ENCODE measurements at regions not wholly inside any gene's neighbourhood (a gene's known extent, or its start where the extent isn't known, plus 50 kb on each side); places are given as distances from the start of the nearest gene placed in this dataset.
A peak's percentile ranks its signal among the peaks of the same experiment; 100 is the strongest.

DNA sequence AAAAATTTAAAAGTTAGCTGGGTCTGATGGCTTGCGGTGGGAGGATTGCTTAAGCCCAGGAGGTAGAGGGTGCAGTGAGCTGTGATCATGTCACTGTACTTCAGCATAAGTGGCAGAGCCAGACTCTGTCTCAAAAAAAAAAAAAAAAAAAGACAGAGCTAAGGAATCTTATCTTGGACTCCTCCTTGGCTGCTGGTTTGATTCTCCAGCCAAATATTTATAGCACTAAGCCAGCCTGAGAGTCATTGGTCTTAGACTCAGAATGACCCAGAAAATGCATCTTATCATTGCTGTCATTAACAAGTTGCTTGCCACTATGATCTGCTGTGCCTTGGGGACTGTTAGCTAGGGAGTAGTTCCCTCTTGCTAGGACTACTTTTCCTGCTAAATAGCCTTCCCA, 164.7 kb downstream of the GNAT3 start:
- no peak for DNase-seq (ENCODE audit: low spot score)

- DNase-seq (ENCODE audit: low spot score) = peak; percentile 85
Measured at GRCh38 chr7:80346704-80347103, 165.2 kb downstream of the GNAT3 start.

DNA sequence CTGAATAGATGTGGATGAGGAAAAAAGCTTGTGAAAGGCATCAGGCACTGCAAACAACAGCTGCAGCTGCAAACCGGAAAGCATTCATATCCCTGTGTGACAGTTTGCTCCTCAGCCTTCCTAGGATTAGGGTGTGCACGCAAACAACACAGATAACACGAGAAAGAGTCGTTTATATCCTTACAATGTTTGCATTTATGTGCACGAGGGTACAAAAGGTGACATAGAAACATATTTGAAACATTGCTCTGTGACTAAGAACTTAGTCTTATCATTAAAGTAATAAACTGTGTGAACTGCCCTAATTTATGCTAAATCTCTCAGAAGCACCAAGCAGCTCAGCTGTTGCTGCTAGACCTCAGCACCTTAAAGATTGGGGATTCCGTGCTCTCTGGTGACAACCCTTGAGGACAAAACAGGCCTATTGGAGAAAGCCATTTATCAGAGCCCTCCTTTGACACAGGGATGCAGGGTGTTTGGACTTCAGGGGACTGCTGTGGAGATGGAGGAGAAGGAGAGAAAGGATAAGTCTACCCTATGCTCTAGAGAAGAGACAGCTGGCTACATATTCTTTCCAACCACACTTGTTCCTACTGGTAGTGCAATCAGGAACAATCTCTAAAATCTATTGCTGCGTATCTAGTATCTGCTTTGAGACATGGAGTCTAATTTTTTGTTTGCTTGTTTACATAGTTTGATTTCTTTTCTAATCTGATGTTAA, 176.2 kb downstream of the GNAT3 start:
- DNase-seq (ENCODE audit: low spot score) = no peak

DNA sequence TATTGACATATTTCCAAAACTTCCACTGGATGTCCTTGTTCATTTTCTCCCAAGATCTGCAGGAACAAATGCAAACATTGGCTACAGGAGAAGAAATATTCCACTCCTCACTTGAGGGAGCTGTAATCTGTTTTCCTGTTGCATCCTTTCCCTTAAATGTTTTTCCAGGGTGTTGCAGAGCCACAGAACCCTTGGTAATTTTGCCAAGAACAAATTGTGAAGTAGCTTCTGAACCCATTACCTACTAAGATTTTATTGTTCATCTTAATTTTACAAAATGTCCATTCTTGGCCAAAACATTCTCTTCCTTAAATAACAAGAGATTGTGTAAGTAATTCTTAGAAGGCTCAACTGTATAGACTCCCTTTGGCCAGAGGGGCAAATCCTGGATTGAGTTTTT, 177.0 kb downstream of the GNAT3 start:
- no peak for DNase-seq (ENCODE audit: low spot score)

GRCh38 chr7:80334196-80334595, 177.7 kb downstream of the GNAT3 start:
- DNase-seq (ENCODE audit: low spot score) = no peak

DNA sequence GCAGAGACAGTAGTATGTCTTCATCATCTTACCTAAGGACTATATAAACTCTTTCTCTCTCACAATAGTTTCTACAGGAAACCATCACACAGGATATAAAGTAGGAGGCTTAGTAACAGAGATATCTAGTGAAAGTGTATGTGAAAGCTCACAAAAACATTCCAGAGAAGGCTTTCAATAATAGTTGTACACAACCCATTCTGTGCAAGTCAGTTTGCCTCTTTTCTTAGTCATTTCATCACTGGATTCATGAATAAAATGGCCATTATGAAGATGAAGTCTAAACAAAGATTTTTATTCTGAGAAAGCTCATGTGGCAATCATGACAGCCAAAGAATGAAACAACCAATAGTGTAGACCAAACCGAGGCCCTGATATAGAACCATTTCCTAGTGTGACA, 178.8 kb downstream of the GNAT3 start:
- DNase-seq (ENCODE audit: low spot score) = no peak

GRCh38 chr7:80330434-80330833, 181.4 kb downstream of the GNAT3 start:
- no peak for DNase-seq (ENCODE audit: low spot score)

GRCh38 chr7:80324032-80324431, 187.8 kb downstream of the GNAT3 start:
- DNase-seq (ENCODE audit: low spot score) = no peak

GRCh38 chr7:80319461-80319860, 184.8 kb downstream of the GNAI1 start:
- DNase-seq (ENCODE audit: low spot score) = no peak

DNA sequence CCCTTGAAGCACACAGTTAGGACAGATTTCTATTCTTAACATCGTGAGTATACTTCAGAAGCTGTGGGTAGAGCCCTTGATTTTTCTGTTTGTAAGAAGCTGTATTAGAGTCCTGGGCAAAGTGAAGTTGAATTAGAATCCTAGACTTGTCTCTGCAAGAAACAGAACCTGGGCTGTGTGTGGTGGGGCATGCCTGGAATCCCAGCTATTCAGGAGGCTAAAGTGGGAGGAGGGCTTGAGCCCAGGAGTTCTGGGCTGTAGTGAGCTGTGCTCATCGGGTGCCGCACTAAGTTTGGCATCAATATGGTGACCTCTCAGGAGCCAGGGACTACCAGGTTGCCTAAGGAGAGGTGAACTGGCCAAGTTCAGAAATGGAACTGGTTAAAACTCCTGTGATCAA, 183.4 kb downstream of the GNAI1 start:
- DNase-seq (ENCODE audit: low spot score) = no peak

GRCh38 chr7:80316811-80317210, 182.2 kb downstream of the GNAI1 start:
- DNase-seq (ENCODE audit: low spot score) = no peak

- no peak for DNase-seq (ENCODE audit: low spot score)
Measured at GRCh38 chr7:80313716-80314115, 179.1 kb downstream of the GNAI1 start.

DNA sequence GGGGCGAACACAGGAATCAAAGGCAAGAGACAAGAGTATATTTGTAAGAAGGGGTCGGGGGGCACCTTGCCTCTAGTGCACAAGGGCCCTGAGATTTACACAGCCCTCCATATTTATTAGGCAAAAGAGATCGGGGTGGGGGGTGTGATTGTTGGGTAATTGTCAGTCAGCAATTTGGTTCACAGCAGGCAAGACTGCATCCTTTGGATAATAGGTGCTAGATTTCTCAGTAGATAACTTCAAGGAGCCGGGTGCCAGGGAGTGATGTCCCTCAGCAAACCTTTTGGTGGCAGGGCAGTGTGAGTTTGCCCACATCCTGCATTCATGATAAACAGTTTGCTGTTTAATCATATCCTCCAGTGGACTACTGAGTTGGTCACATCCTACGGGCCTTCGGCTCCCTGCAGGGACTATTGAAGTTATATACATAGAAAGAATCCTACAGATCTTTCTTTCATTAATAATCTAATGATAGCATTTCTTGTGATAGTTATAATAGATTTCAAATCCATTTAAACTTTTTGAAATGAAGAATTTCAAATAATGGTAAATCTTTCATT, 178.5 kb downstream of the GNAI1 start:
- no peak for DNase-seq (ENCODE audit: low spot score)

DNA sequence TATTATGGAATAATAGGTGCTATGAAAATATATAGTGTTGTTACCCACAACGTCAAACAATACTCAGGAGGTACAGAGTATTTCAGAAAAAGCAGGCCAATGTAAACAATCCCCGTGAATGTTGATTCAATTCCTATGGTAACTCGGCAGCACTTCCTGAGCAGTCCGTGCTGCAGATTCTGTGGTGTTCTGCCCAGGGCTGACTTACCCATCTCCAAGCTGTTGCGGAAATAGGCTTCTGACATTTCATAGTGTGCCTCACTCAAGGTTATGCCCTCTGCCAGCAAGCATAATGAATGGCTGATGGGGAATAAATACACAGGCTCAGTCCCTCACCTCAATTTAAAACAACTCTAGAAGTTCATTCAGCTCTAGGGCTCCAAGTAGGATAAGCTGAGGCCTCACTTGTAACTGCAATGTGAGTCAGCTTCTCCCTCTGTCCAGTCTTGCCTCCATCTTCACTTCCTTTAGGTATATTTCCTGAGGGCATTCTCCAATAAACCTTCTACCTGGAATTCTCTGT, 177.6 kb downstream of the GNAI1 start:
- DNase-seq (ENCODE audit: low spot score) = no peak

DNA sequence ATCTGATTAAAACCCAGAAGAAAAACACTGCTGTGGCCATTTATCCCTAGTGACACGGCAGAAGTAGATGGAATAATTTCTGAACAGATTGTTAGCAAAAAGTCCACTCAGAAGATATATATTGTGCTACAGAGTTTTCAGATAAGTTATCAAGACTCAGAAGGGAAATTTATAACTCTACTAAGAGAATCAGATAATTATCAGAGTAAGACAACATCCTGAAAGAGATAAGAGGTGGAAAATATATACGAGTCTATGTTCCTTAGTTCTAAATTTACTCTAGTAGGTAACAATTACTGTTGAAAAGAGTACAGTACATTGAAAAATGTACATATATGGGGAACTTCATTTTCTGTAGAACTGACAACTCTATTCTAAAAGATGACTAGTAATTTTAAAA, 176.7 kb downstream of the GNAI1 start:
- no peak for DNase-seq (ENCODE audit: low spot score)

DNA sequence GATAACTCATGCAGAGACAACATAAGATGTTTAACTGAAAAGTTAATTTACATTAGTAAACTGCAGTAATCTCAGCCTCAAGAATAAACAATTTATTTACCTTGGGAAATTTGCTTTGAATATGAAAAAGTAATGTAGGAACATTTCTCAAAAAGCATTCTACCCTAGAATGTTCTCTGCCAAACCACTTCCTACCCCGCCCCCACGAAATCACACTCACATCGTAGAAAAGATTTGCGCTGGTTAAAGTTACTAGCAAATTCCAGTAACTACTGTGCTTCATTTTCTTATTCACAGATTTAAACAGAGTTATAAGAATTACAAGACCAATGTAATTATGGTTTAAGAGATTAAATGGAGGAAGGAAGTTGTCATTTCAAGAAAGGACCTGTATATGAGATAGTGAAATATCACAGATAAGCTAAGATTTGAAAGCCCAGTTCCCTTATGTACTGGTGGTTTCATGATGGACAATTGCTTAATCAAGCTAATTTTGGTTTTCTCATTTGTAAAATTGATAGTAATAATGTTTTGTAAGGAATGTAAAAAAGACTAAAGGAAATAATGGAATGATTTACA, 175.4 kb downstream of the GNAI1 start:
- DNase-seq (ENCODE audit: low spot score) = no peak

DNA sequence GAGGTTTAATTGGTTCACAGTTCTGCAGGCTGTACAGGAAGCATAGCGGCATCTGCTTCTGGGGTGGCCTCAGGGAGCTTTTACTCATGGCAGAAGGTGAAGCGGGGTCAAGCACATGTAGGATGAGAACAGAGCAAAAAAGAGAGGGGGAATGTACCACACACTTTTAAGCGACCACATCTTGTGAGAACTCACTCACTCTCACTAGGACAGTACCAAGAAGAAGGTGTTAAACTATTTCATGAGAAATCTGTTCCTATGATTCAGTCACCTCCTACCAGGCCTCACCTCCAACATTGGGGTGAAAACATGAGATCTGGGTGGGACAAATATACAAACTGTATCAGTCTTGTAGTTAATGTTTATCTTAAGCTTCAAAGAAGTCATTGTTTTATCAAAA, 174.7 kb downstream of the GNAI1 start:
- DNase-seq (ENCODE audit: low spot score) = no peak

DNA sequence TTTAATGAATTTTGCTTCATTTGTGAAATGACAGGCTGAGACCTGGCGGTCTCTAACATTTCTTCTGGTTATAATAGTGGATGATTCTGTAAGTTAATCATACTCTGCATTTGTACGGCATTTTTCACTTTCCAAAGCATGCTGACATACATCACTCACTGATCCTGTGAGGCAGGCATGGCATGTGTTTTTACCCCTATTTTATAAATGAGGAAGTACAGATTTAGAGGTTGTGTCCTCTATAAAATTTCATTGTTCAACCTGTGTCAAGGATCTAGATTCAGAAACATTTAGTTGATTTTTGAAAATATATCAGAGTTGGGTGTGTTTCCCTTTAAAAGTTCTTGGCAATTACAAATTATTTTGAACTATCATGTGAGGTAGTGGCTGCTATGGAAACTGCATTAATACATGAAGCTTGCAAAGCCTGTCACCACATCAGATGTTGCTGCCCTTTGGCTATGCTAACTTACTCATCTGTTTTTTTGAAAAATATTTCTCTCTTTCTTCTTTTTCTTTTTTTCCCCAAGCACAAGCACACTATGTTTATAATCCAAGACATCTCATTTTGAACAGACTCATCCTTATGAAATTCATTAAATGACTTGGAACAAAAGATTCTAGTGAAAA, 172.7 kb downstream of the GNAI1 start:
- no peak for DNase-seq (ENCODE audit: low spot score)

- no peak for DNase-seq (ENCODE audit: low spot score)
Measured at GRCh38 chr7:80303315-80303714, 168.7 kb downstream of the GNAI1 start.

GRCh38 chr7:80302636-80303035, 168.0 kb downstream of the GNAI1 start:
- no peak for DNase-seq (ENCODE audit: low spot score)

- DNase-seq (ENCODE audit: low spot score) = no peak
Measured at GRCh38 chr7:80302078-80302477, 167.4 kb downstream of the GNAI1 start.

- no peak for DNase-seq (ENCODE audit: low spot score)
Measured at GRCh38 chr7:80298201-80298600, 163.6 kb downstream of the GNAI1 start.

GRCh38 chr7:80294346-80294745, 159.7 kb downstream of the GNAI1 start:
- no peak for DNase-seq (ENCODE audit: low spot score)
